GM18873 (cell line): ENCODE measurements at regions not wholly inside any gene's neighbourhood (a gene's known extent, or its start where the extent isn't known, plus 50 kb on each side); places are given as distances from the start of the nearest gene placed in this dataset.

Experiments
- ATAC-seq: cut with Tn5 transposase; IDR thresholded peaks from one replicate; pipeline ENCODE4 v1.9.1; 2021; ENCODE audit warnings: mild to moderate bottlenecking, moderate library complexity, moderate number of reproducible peaks; ENCODE audit not compliant: unreplicated experiment, low FRiP score

GRCh38 chr4:112978691-112979472 lies 70.6 kb upstream of the ANK2 start:
- ATAC-seq, result no peak

GRCh38 chr4:112979881-112980421 lies 69.5 kb upstream of the ANK2 start:
- ATAC-seq, result no peak

DNA sequence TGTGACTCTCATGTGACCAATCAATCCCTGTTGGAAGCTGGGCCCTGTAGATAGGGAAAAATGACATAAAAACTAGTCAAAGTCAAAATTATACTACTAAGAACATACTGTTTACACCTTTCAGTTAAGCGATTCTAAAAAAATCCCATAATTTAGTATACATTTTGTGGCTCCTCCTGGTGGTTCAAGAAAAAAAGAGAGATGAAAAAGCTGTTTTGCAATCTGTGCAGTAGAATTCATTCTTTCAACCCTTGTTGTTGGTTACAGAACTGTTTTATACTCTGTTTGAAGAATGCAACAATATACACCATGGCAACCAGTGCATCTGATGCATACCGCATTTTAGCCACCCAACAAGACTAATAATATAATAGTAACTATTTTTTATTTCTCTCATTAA lies 66.8 kb upstream of the ANK2 start:
- ATAC-seq, result no peak

DNA sequence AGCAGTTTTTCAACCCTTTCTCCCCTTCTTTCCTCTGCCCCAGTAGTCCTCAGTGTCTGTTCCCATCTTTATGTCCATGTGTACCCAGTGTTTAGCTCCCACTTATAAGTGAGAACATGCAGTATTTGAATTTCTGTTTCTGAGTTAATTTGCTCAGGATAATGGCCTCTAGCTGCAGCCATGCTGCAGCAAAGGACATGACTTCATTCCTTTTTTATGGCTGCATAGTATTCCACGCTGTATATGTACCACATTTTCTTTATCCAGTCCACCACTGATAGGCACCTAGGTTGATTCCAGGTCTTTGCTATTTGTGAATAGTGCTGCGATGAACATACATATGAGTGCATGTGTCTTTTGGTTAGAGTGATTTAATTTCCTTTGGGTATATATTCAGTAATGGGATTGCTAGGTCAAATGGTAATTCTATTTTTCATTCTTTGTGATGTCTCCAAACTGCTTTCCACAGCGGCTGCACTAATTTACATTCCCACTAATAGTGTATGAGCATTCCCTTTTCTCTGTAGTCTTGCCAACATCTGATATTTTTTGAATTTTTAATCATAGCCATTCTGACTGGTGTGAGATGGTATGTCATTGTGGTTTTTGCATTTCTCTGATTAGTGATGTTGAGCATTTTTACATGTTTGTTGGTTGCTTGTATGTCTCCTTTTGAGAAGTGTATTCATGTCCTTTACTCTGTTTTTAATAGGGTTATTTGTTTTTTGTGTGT lies 54.6 kb upstream of the ANK2 start:
- no peak for ATAC-seq
